H7 (cell line): ENCODE measurements at regions not wholly inside any gene's neighbourhood (a gene's known extent, or its start where the extent isn't known, plus 50 kb on each side); places are given as distances from the start of the nearest gene placed in this dataset.

Experiments used
- DNase-seq: peaks from one replicate; pipeline ENCODE4 v3.0.0; 2012
- H3K27me3 ChIP-seq: 2 replicates; pipeline ENCODE4 v1.6.0; 2011; ENCODE audit warnings: mild to moderate bottlenecking, low read length; ENCODE audit not compliant: control insufficient read depth, insufficient read depth
- H3K36me3 ChIP-seq: replicated peaks from 2 replicates; pipeline ENCODE4 v1.5.1; 2011; ENCODE audit warnings: low read length; ENCODE audit not compliant: control insufficient read depth, insufficient read depth
- H3K4me3 ChIP-seq: 2 replicates; pipeline ENCODE4 v1.5.1; 2011; ENCODE audit warnings: low read depth, mild to moderate bottlenecking, control low read depth, low read length, moderate library complexity; ENCODE audit not compliant: insufficient read depth

- Histone ChIP-seq H3K36me3 (no peaks in the 10 kb centered on the region), H3K4me3 (no peak overlapping the region), H3K27me3 (no peaks in the 10 kb centered on the region)
- no peak for DNase-seq
These were observed 128.9 kb upstream of the ERCC4 start for GRCh38 chr16:13791095-13791494.

GRCh38 chr16:13793841-13794409 is 126.0 kb upstream of the ERCC4 start:
- H3K4me3 ChIP-seq, result no peak overlapping the region
- no peaks in the 10 kb centered on the region for H3K36me3 ChIP-seq

GRCh38 chr16:13795131-13795530 is 124.8 kb upstream of the ERCC4 start:
- no peaks in the 10 kb centered on the region for H3K36me3 ChIP-seq
- H3K27me3 ChIP-seq, result no peaks in the 10 kb centered on the region
- no peak for DNase-seq
- no peak overlapping the region for H3K4me3 ChIP-seq

More at GRCh38 chr16:13793841-13794409, 126.0 kb upstream of the ERCC4 start:
- no peak for DNase-seq
- H3K27me3 ChIP-seq, result no peaks in the 10 kb centered on the region

GRCh38 chr16:13797718-13798117 is 122.2 kb upstream of the ERCC4 start:
- DNase-seq, result no peak
- H3K4me3 ChIP-seq, result no peak overlapping the region
- no peaks in the 10 kb centered on the region for H3K36me3 ChIP-seq
- no peaks in the 10 kb centered on the region for H3K27me3 ChIP-seq

GRCh38 chr16:13798211-13798610 is 121.7 kb upstream of the ERCC4 start:
- Histone ChIP-seq H3K27me3 (no peaks in the 10 kb centered on the region), H3K4me3 (no peak overlapping the region), H3K36me3 (no peaks in the 10 kb centered on the region)
- DNase-seq, result no peak

- Histone ChIP-seq H3K36me3 (no peaks in the 10 kb centered on the region), H3K4me3 (no peak overlapping the region), H3K27me3 (no peaks in the 10 kb centered on the region)
- no peak for DNase-seq
These were observed 116.0 kb upstream of the ERCC4 start for GRCh38 chr16:13803974-13804373.

- no peak overlapping the region for H3K4me3 ChIP-seq
These were observed 114.0 kb upstream of the ERCC4 start for GRCh38 chr16:13805951-13806350.

GRCh38 chr16:13806671-13807070 is 113.3 kb upstream of the ERCC4 start:
- DNase-seq, result no peak
- H3K27me3 ChIP-seq, result no peaks in the 10 kb centered on the region
- H3K4me3 ChIP-seq, result no peak overlapping the region
- H3K36me3 ChIP-seq, result no peaks in the 10 kb centered on the region

More at GRCh38 chr16:13805951-13806350, 114.0 kb upstream of the ERCC4 start:
- DNase-seq, result no peak
- H3K27me3 ChIP-seq, result no peaks in the 10 kb centered on the region
- no peaks in the 10 kb centered on the region for H3K36me3 ChIP-seq

- Histone ChIP-seq H3K36me3 (no peaks in the 10 kb centered on the region), H3K27me3 (no peaks in the 10 kb centered on the region), H3K4me3 (no peak overlapping the region)
- DNase-seq, result no peak
These were observed 111.9 kb upstream of the ERCC4 start for GRCh38 chr16:13808102-13808501.

GRCh38 chr16:13809765-13810164 is 110.2 kb upstream of the ERCC4 start:
- DNase-seq, result no peak
- H3K27me3 ChIP-seq, result no peaks in the 10 kb centered on the region
- H3K36me3 ChIP-seq, result no peaks in the 10 kb centered on the region

GRCh38 chr16:13811834-13812233 is 108.1 kb upstream of the ERCC4 start:
- DNase-seq, result no peak
- Histone ChIP-seq H3K27me3 (no peaks in the 10 kb centered on the region), H3K36me3 (no peaks in the 10 kb centered on the region), H3K4me3 (no peak overlapping the region)

More at GRCh38 chr16:13809765-13810164, 110.2 kb upstream of the ERCC4 start:
- H3K4me3 ChIP-seq, result no peak overlapping the region

GRCh38 chr16:13816701-13817100 is 103.3 kb upstream of the ERCC4 start:
- no peaks in the 10 kb centered on the region for H3K27me3 ChIP-seq
- no peak overlapping the region for H3K4me3 ChIP-seq
- H3K36me3 ChIP-seq, result no peaks in the 10 kb centered on the region
- DNase-seq, result no peak

GRCh38 chr16:13823501-13823900 is 96.5 kb upstream of the ERCC4 start:
- no peak overlapping the region for H3K4me3 ChIP-seq
- DNase-seq, result no peak
- no peaks in the 10 kb centered on the region for H3K36me3 ChIP-seq
- H3K27me3 ChIP-seq, result no peaks in the 10 kb centered on the region

GRCh38 chr16:13829697-13830299 is 90.2 kb upstream of the ERCC4 start:
- H3K36me3 ChIP-seq, result no peaks in the 10 kb centered on the region
- H3K27me3 ChIP-seq, result no peaks in the 10 kb centered on the region
- DNase-seq, result no peak
- H3K4me3 ChIP-seq, result no peak overlapping the region

- no peaks in the 10 kb centered on the region for H3K27me3 ChIP-seq
- DNase-seq, result no peak
- H3K4me3 ChIP-seq, result no peak overlapping the region
- no peaks in the 10 kb centered on the region for H3K36me3 ChIP-seq
These were observed 86.4 kb upstream of the ERCC4 start for GRCh38 chr16:13833515-13833914.

GRCh38 chr16:13835387-13835786 is 84.6 kb upstream of the ERCC4 start:
- no peak for DNase-seq
- Histone ChIP-seq H3K36me3 (no peaks in the 10 kb centered on the region), H3K4me3 (no peak overlapping the region), H3K27me3 (no peaks in the 10 kb centered on the region)
